GM18526 (cell line): ENCODE measurements at regions not wholly inside any gene's neighbourhood (a gene's known extent, or its start where the extent isn't known, plus 50 kb on each side); places are given as distances from the start of the nearest gene placed in this dataset.

Experiments
- POLR2A ChIP-seq: IDR thresholded peaks from 3 replicates; pipeline ENCODE4 v1.6.1; 2011; ENCODE audit not compliant: insufficient read length; ENCODE audit errors: extremely low read depth

- no peak for TF ChIP-seq POLR2A
Observed at GRCh38 chr14:53550776-53551175, 397.7 kb upstream of the DDHD1 start.

GRCh38 chr14:53549956-53550355 is 396.8 kb upstream of the DDHD1 start:
- TF ChIP-seq POLR2A, result no peak

- TF ChIP-seq POLR2A, result no peak
Observed at GRCh38 chr14:53547593-53547992, 394.5 kb upstream of the DDHD1 start.

- no peak for TF ChIP-seq POLR2A
Observed at GRCh38 chr14:53545217-53545616, 392.1 kb upstream of the DDHD1 start.

GRCh38 chr14:53542732-53543131 is 389.6 kb upstream of the DDHD1 start:
- TF ChIP-seq POLR2A, result no peak

GRCh38 chr14:53541411-53541810 is 388.3 kb upstream of the DDHD1 start:
- TF ChIP-seq POLR2A, result no peak

GRCh38 chr14:53539489-53540126 is 386.5 kb upstream of the DDHD1 start:
- no peak for TF ChIP-seq POLR2A

- TF ChIP-seq POLR2A, result no peak
Observed at GRCh38 chr14:53538316-53538881, 385.3 kb upstream of the DDHD1 start.

- TF ChIP-seq POLR2A, result no peak
Observed at GRCh38 chr14:53537422-53538315, 384.5 kb upstream of the DDHD1 start.

GRCh38 chr14:53536446-53536845 is 383.3 kb upstream of the DDHD1 start:
- TF ChIP-seq POLR2A, result no peak

- no peak for TF ChIP-seq POLR2A
Observed at GRCh38 chr14:53534841-53535240, 381.7 kb upstream of the DDHD1 start.

GRCh38 chr14:53533384-53533970 is 380.4 kb upstream of the DDHD1 start:
- no peak for TF ChIP-seq POLR2A

- no peak for TF ChIP-seq POLR2A
Observed at GRCh38 chr14:53532853-53533252, 379.7 kb upstream of the DDHD1 start.

- no peak for TF ChIP-seq POLR2A
Observed at GRCh38 chr14:53531730-53532129, 378.6 kb upstream of the DDHD1 start.

GRCh38 chr14:53531156-53531555 is 378.0 kb upstream of the DDHD1 start:
- TF ChIP-seq POLR2A, result no peak

- TF ChIP-seq POLR2A, result no peak
Observed at GRCh38 chr14:53529519-53529918, 376.4 kb upstream of the DDHD1 start.
